GM12892 (cell line): ENCODE measurements at regions not wholly inside any gene's neighbourhood (a gene's known extent, or its start where the extent isn't known, plus 50 kb on each side); places are given as distances from the start of the nearest gene placed in this dataset.

ENCODE experiments used
- POLR2A ChIP-seq: IDR thresholded peaks from 2 replicates; pipeline ENCODE4 v1.6.1; 2011; ENCODE audit warnings: low read depth, low read length, control low read depth
- POLR2AphosphoS5 ChIP-seq: IDR thresholded peaks from 2 replicates; pipeline ENCODE4 v1.6.1; 2011; ENCODE audit warnings: low read depth, low read length, control low read depth
- TAF1 ChIP-seq: IDR thresholded peaks from 2 replicates; pipeline ENCODE4 v1.6.1; 2011; ENCODE audit warnings: low read depth, mild to moderate bottlenecking, control low read depth, low read length, borderline replicate concordance

GRCh38 chr5:60149081-60149480, 255.6 kb upstream of the PDE4D start:
- no peak for TF ChIP-seq POLR2AphosphoS5
- no peak for TF ChIP-seq POLR2A
- TF ChIP-seq TAF1: no peak
